ENCODE measurements at regions not wholly inside any gene's neighbourhood (a gene's known extent, or its start where the extent isn't known, plus 50 kb on each side); places are given as distances from the start of the nearest gene placed in this dataset.

GRCh38 chr5:67462147-67462546, 265.5 kb upstream of the CD180 start:
- Histone ChIP-seq H3K9me3 (replicated peaks in 1 of 2; ENCODE audit: control insufficient read depth in 2 of 2, insufficient read depth in 1 of 2, low read depth in 1 of 2, low read length in 2 of 2) (no peaks in the 10 kb centered on the region), H3K4ac (ENCODE audit: low read length) (no peak overlapping the region), H3K4me3 (ENCODE audit: low read length in 2 of 2) (no peak overlapping the region), H4K8ac (ENCODE audit: low read depth, low read length) (no peak overlapping the region), H2BK12ac (ENCODE audit: low read length) (no peak overlapping the region), H2AFZ (ENCODE audit: low read length) (no peak overlapping the region), H3K18ac (ENCODE audit: low read length) (no peak overlapping the region), H2AK5ac (ENCODE audit: low read depth, low read length) (no peak overlapping the region), H3K23ac (ENCODE audit: low read depth, low read length, poor library complexity) (no peak overlapping the region), H3K4me1 (ENCODE audit: control insufficient read depth in 2 of 2, insufficient read depth in 1 of 2, low read depth in 1 of 2, low read length in 2 of 2) (no peaks in the 10 kb centered on the region), H3K27me3 (ENCODE audit: control insufficient read depth in 3 of 3, insufficient read depth in 3 of 3, low read depth in 1 of 3, low read length in 3 of 3) (no peaks in the 10 kb centered on the region), H3K4me2 (ENCODE audit: insufficient read depth, low read length, poor library complexity, severe bottlenecking) (no peak overlapping the region), H2BK15ac (ENCODE audit: low read length) (no peak overlapping the region), H3K9ac (ENCODE audit: low read depth, low read length, poor library complexity) (no peak overlapping the region), H4K91ac (ENCODE audit: low read depth, low read length, poor library complexity) (no peak overlapping the region), H2BK5ac (ENCODE audit: low read length) (no peak overlapping the region), H3K27ac (replicated peaks; ENCODE audit: low read length) (no peak overlapping the region), H3K14ac (ENCODE audit: low read length) (no peak overlapping the region), H3K79me1 (ENCODE audit: low read depth, low read length) (no peaks in the 10 kb centered on the region), H3K36me3 (replicated peaks in 1 of 2; ENCODE audit: control insufficient read depth in 2 of 2, insufficient read depth in 2 of 2, low read length in 2 of 2) (no peaks in the 10 kb centered on the region), H2BK120ac (ENCODE audit: low read depth, low read length) (no peak overlapping the region)
- no peak for DNase-seq (ENCODE audit: low spot score)
- WGBS, 2 donors (ENCODE audit: extremely low coverage in 2 of 2, insufficient read length in 2 of 2, insufficient replicate concordance in 1 of 2): no CpG with 5 or more reads among the region's 1 CpG

- H4K8ac ChIP-seq (ENCODE audit: low read depth, low read length): no peak overlapping the region
- no peak overlapping the region for H2AFZ ChIP-seq (ENCODE audit: low read length)
- H3K14ac ChIP-seq (ENCODE audit: low read length): no peak overlapping the region
- no peak overlapping the region for H4K91ac ChIP-seq (ENCODE audit: low read depth, low read length, poor library complexity)
- no peaks in the 10 kb centered on the region for H3K4me1 ChIP-seq (ENCODE audit: control insufficient read depth in 2 of 2, insufficient read depth in 1 of 2, low read depth in 1 of 2, low read length in 2 of 2)
- H3K4ac ChIP-seq (ENCODE audit: low read length): no peak overlapping the region
- H2BK5ac ChIP-seq (ENCODE audit: low read length): no peak overlapping the region
- H3K9ac ChIP-seq (ENCODE audit: low read depth, low read length, poor library complexity): no peak overlapping the region
- H3K36me3 ChIP-seq (replicated peaks in 1 of 2; ENCODE audit: control insufficient read depth in 2 of 2, insufficient read depth in 2 of 2, low read length in 2 of 2): no peaks in the 10 kb centered on the region
- no peak overlapping the region for H2BK15ac ChIP-seq (ENCODE audit: low read length)
- H3K27ac ChIP-seq (replicated peaks; ENCODE audit: low read length): no peak overlapping the region
- no peak overlapping the region for H2BK12ac ChIP-seq (ENCODE audit: low read length)
- H3K23ac ChIP-seq (ENCODE audit: low read depth, low read length, poor library complexity): no peak overlapping the region
- no peak overlapping the region for H2AK5ac ChIP-seq (ENCODE audit: low read depth, low read length)
- no peak for DNase-seq (ENCODE audit: low spot score)
- no peaks in the 10 kb centered on the region for H3K27me3 ChIP-seq (ENCODE audit: control insufficient read depth in 3 of 3, insufficient read depth in 3 of 3, low read depth in 1 of 3, low read length in 3 of 3)
- no peak overlapping the region for H3K4me2 ChIP-seq (ENCODE audit: insufficient read depth, low read length, poor library complexity, severe bottlenecking)
- no peak overlapping the region for H2BK120ac ChIP-seq (ENCODE audit: low read depth, low read length)
- no peak overlapping the region for H3K18ac ChIP-seq (ENCODE audit: low read length)
- H3K4me3 ChIP-seq (ENCODE audit: low read length in 2 of 2): no peak overlapping the region
- no peaks in the 10 kb centered on the region for H3K9me3 ChIP-seq (replicated peaks in 1 of 2; ENCODE audit: control insufficient read depth in 2 of 2, insufficient read depth in 1 of 2, low read depth in 1 of 2, low read length in 2 of 2)
- no peaks in the 10 kb centered on the region for H3K79me1 ChIP-seq (ENCODE audit: low read depth, low read length)
These were observed 262.7 kb upstream of the CD180 start for GRCh38 chr5:67459253-67459652.

GRCh38 chr5:67455970-67456369, 259.4 kb upstream of the CD180 start:
- H3K27me3 ChIP-seq (ENCODE audit: control insufficient read depth in 3 of 3, insufficient read depth in 3 of 3, low read depth in 1 of 3, low read length in 3 of 3): no peaks in the 10 kb centered on the region
- DNase-seq (ENCODE audit: low spot score): no peak
- no peak overlapping the region for H3K18ac ChIP-seq (ENCODE audit: low read length)
- no peak overlapping the region for H3K23ac ChIP-seq (ENCODE audit: low read depth, low read length, poor library complexity)
- H3K4me3 ChIP-seq (ENCODE audit: low read length in 2 of 2): no peak overlapping the region
- H2BK5ac ChIP-seq (ENCODE audit: low read length): no peak overlapping the region
- no peak overlapping the region for H2BK15ac ChIP-seq (ENCODE audit: low read length)
- no peak overlapping the region for H2BK120ac ChIP-seq (ENCODE audit: low read depth, low read length)
- no peak overlapping the region for H3K4me2 ChIP-seq (ENCODE audit: insufficient read depth, low read length, poor library complexity, severe bottlenecking)
- no peak overlapping the region for H4K8ac ChIP-seq (ENCODE audit: low read depth, low read length)
- no peaks in the 10 kb centered on the region for H3K4me1 ChIP-seq (ENCODE audit: control insufficient read depth in 2 of 2, insufficient read depth in 1 of 2, low read depth in 1 of 2, low read length in 2 of 2)
- no peak overlapping the region for H3K9ac ChIP-seq (ENCODE audit: low read depth, low read length, poor library complexity)
- no peak overlapping the region for H4K91ac ChIP-seq (ENCODE audit: low read depth, low read length, poor library complexity)
- no peak overlapping the region for H2BK12ac ChIP-seq (ENCODE audit: low read length)
- no peaks in the 10 kb centered on the region for H3K9me3 ChIP-seq (replicated peaks in 1 of 2; ENCODE audit: control insufficient read depth in 2 of 2, insufficient read depth in 1 of 2, low read depth in 1 of 2, low read length in 2 of 2)
- no peak overlapping the region for H2AK5ac ChIP-seq (ENCODE audit: low read depth, low read length)
- H3K36me3 ChIP-seq (replicated peaks in 1 of 2; ENCODE audit: control insufficient read depth in 2 of 2, insufficient read depth in 2 of 2, low read length in 2 of 2): no peaks in the 10 kb centered on the region
- H2AFZ ChIP-seq (ENCODE audit: low read length): no peak overlapping the region
- no peak overlapping the region for H3K4ac ChIP-seq (ENCODE audit: low read length)
- H3K79me1 ChIP-seq (ENCODE audit: low read depth, low read length): no peaks in the 10 kb centered on the region
- H3K27ac ChIP-seq (replicated peaks; ENCODE audit: low read length): no peak overlapping the region
- WGBS, 2 donors (ENCODE audit: extremely low coverage in 2 of 2, insufficient read length in 2 of 2, insufficient replicate concordance in 1 of 2): no CpG with 5 or more reads among the region's 1 CpG
- no peak overlapping the region for H3K14ac ChIP-seq (ENCODE audit: low read length)

GRCh38 chr5:67454957-67455561, 258.5 kb upstream of the CD180 start:
- H3K14ac ChIP-seq (ENCODE audit: low read length): no peak overlapping the region
- H3K4me2 ChIP-seq (ENCODE audit: insufficient read depth, low read length, poor library complexity, severe bottlenecking): no peak overlapping the region
- H3K9me3 ChIP-seq (replicated peaks in 1 of 2; ENCODE audit: control insufficient read depth in 2 of 2, insufficient read depth in 1 of 2, low read depth in 1 of 2, low read length in 2 of 2): no peaks in the 10 kb centered on the region
- no peak overlapping the region for H4K8ac ChIP-seq (ENCODE audit: low read depth, low read length)
- H3K4me1 ChIP-seq (ENCODE audit: control insufficient read depth in 2 of 2, insufficient read depth in 1 of 2, low read depth in 1 of 2, low read length in 2 of 2): no peaks in the 10 kb centered on the region
- no peak for DNase-seq (ENCODE audit: low spot score)
- H2BK12ac ChIP-seq (ENCODE audit: low read length): no peak overlapping the region
- H3K36me3 ChIP-seq (replicated peaks in 1 of 2; ENCODE audit: control insufficient read depth in 2 of 2, insufficient read depth in 2 of 2, low read length in 2 of 2): no peaks in the 10 kb centered on the region
- H2AK5ac ChIP-seq (ENCODE audit: low read depth, low read length): no peak overlapping the region
- no peak overlapping the region for H3K9ac ChIP-seq (ENCODE audit: low read depth, low read length, poor library complexity)
- no peak overlapping the region for H2BK5ac ChIP-seq (ENCODE audit: low read length)
- H3K4me3 ChIP-seq (ENCODE audit: low read length in 2 of 2): no peak overlapping the region
- H3K27ac ChIP-seq (replicated peaks; ENCODE audit: low read length): no peak overlapping the region
- H3K23ac ChIP-seq (ENCODE audit: low read depth, low read length, poor library complexity): no peak overlapping the region
- no CpG with 5 or more reads among the region's 1 CpG for WGBS, 2 donors (ENCODE audit: extremely low coverage in 2 of 2, insufficient read length in 2 of 2, insufficient replicate concordance in 1 of 2)
- no peaks in the 10 kb centered on the region for H3K79me1 ChIP-seq (ENCODE audit: low read depth, low read length)
- H2AFZ ChIP-seq (ENCODE audit: low read length): no peak overlapping the region
- no peak overlapping the region for H4K91ac ChIP-seq (ENCODE audit: low read depth, low read length, poor library complexity)
- H3K27me3 ChIP-seq (ENCODE audit: control insufficient read depth in 3 of 3, insufficient read depth in 3 of 3, low read depth in 1 of 3, low read length in 3 of 3): no peaks in the 10 kb centered on the region
- no peak overlapping the region for H3K18ac ChIP-seq (ENCODE audit: low read length)
- H2BK120ac ChIP-seq (ENCODE audit: low read depth, low read length): no peak overlapping the region
- H2BK15ac ChIP-seq (ENCODE audit: low read length): no peak overlapping the region
- no peak overlapping the region for H3K4ac ChIP-seq (ENCODE audit: low read length)
